GM18499 (cell line): ENCODE measurements at regions not wholly inside any gene's neighbourhood (a gene's known extent, or its start where the extent isn't known, plus 50 kb on each side); places are given as distances from the start of the nearest gene placed in this dataset.

Source experiments
- ATAC-seq: cut with Tn5 transposase; IDR thresholded peaks from one replicate; pipeline ENCODE4 v1.9.1; 2021; ENCODE audit warnings: moderate number of reproducible peaks; ENCODE audit not compliant: insufficient read depth, unreplicated experiment

GRCh38 chr11:76298255-76298654 lies 82.7 kb downstream of the THAP12 start:
- no peak for ATAC-seq

GRCh38 chr11:76296731-76297542 lies 84.0 kb downstream of the THAP12 start:
- no peak for ATAC-seq

- peak; percentile 56 for ATAC-seq
Measured at GRCh38 chr11:76293189-76293631, 86.9 kb upstream of the WNT11 start.

- no peak for ATAC-seq
Measured at GRCh38 chr11:76292583-76293188, 86.4 kb upstream of the WNT11 start.

- no peak for ATAC-seq
Measured at GRCh38 chr11:76291576-76292526, 85.5 kb upstream of the WNT11 start.

GRCh38 chr11:76288166-76288980 lies 82.1 kb upstream of the WNT11 start:
- no peak for ATAC-seq

- no peak for ATAC-seq
Measured at GRCh38 chr11:76287227-76287626, 80.9 kb upstream of the WNT11 start.

GRCh38 chr11:76285397-76286104 lies 79.2 kb upstream of the WNT11 start:
- ATAC-seq: no peak

- ATAC-seq: no peak
Measured at GRCh38 chr11:76284161-76284560, 77.9 kb upstream of the WNT11 start.

- ATAC-seq: no peak
Measured at GRCh38 chr11:76282811-76283595, 76.7 kb upstream of the WNT11 start.

GRCh38 chr11:76282172-76282571 lies 75.9 kb upstream of the WNT11 start:
- no peak for ATAC-seq

GRCh38 chr11:76281558-76281906 lies 75.2 kb upstream of the WNT11 start:
- no peak for ATAC-seq

GRCh38 chr11:76280882-76281557 lies 74.7 kb upstream of the WNT11 start:
- ATAC-seq: no peak

- no peak for ATAC-seq
Measured at GRCh38 chr11:76280151-76280881, 74.0 kb upstream of the WNT11 start.

GRCh38 chr11:76279646-76280045 lies 73.3 kb upstream of the WNT11 start:
- ATAC-seq: no peak

GRCh38 chr11:76279038-76279437 lies 72.7 kb upstream of the WNT11 start:
- no peak for ATAC-seq

GRCh38 chr11:76278526-76278925 lies 72.2 kb upstream of the WNT11 start:
- ATAC-seq: no peak
